Neural progenitor cell (in vitro differentiated cells): ENCODE measurements at regions not wholly inside any gene's neighbourhood (a gene's known extent, or its start where the extent isn't known, plus 50 kb on each side); places are given as distances from the start of the nearest gene placed in this dataset.

ENCODE experiments used
- DNase-seq: peaks from one replicate; pipeline ENCODE4 v3.0.0-alpha.2; 2016; ENCODE audit warnings: low spot score
- H2AFZ ChIP-seq: fragments of 200-600 bp; sonication (generic); replicated peaks from 2 replicates; pipeline ENCODE4 v1.6.1; 2016; ENCODE audit warnings: antibody characterized with exemption
- H3F3A ChIP-seq: fragments of 200-600 bp; sonication (generic); 2 replicates; pipeline ENCODE4 v1.6.1; 2016; ENCODE audit warnings: antibody characterized with exemption, low read depth
- H3K27ac ChIP-seq: fragments of 200-600 bp; sonication (generic); 2 replicates; pipeline ENCODE4 v1.5.1; 2016; ENCODE audit warnings: mild to moderate bottlenecking
- H3K27me3 ChIP-seq: fragments of 200-600 bp; sonication (generic); 2 replicates; pipeline ENCODE4 v1.6.1; 2016; ENCODE audit warnings: mild to moderate bottlenecking, moderate library complexity
- H3K36me3 ChIP-seq: fragments of 200-600 bp; sonication (generic); 2 replicates; pipeline ENCODE4 v1.5.1; 2016
- H3K4me1 ChIP-seq: fragments of 200-600 bp; sonication (generic); 2 replicates; pipeline ENCODE4 v1.6.1; 2016; ENCODE audit warnings: mixed run types
- H3K4me2 ChIP-seq: fragments of 200-600 bp; sonication (generic); 2 replicates; pipeline ENCODE4 v1.6.1; 2016
- H3K4me3 ChIP-seq: fragments of 200-600 bp; sonication (generic); 2 replicates; pipeline ENCODE4 v1.5.1; 2016
- H3K79me2 ChIP-seq: fragments of 200-600 bp; sonication (generic); 2 replicates; pipeline ENCODE4 v1.6.1; 2016; ENCODE audit warnings: low read depth
- H3K9ac ChIP-seq: fragments of 200-600 bp; sonication (generic); 2 replicates; pipeline ENCODE4 v1.6.1; 2016
- H3K9me3 ChIP-seq: fragments of 200-600 bp; sonication (generic); 2 replicates; pipeline ENCODE4 v1.5.1; 2016; ENCODE audit warnings: low read depth
- H4K20me1 ChIP-seq: fragments of 200-600 bp; sonication (generic); 2 replicates; pipeline ENCODE4 v1.6.1; 2016; ENCODE audit warnings: low read depth
- H3K27ac Mint-ChIP-seq: 3 replicates; pipeline ENCODE4 v1.8.0; 2021; ENCODE audit warnings: mixed read lengths
- H3K27me3 Mint-ChIP-seq: 2 replicates; pipeline ENCODE4 v1.8.0; 2022; ENCODE audit warnings: low read depth, mild to moderate bottlenecking, inconsistent platforms, moderate library complexity, mixed read lengths; ENCODE audit not compliant: insufficient read depth
- H3K36me3 Mint-ChIP-seq: 3 replicates; pipeline ENCODE4 v1.8.0; 2021; ENCODE audit warnings: mixed read lengths
- H3K4me1 Mint-ChIP-seq: 3 replicates; pipeline ENCODE4 v1.8.0; 2021; ENCODE audit warnings: mixed read lengths
- H3K4me3 Mint-ChIP-seq: 3 replicates; pipeline ENCODE4 v1.8.0; 2021; ENCODE audit warnings: mild to moderate bottlenecking, moderate library complexity, mixed read lengths
- H3K9me3 Mint-ChIP-seq: 3 replicates; pipeline ENCODE4 v1.8.0; 2020; ENCODE audit warnings: mixed read lengths
- EZH2 ChIP-seq: fragments of 200-600 bp; sonication (generic); IDR thresholded peaks from 2 replicates; pipeline ENCODE4 v1.6.1; 2017; ENCODE audit warnings: antibody characterized with exemption, mild to moderate bottlenecking, moderate library complexity
- EZH2phosphoT487 ChIP-seq: fragments of 200-600 bp; sonication (generic); IDR thresholded peaks from 2 replicates; pipeline ENCODE4 v1.6.1; 2017; ENCODE audit warnings: antibody characterized with exemption
- TF ChIP-seq, protein P1 (sequence below): fragments of 200-600 bp; sonication (generic); IDR thresholded peaks from 2 replicates; pipeline ENCODE4 v1.5.1; 2017; ENCODE audit warnings: antibody characterized with exemption, mild to moderate bottlenecking

DNA sequence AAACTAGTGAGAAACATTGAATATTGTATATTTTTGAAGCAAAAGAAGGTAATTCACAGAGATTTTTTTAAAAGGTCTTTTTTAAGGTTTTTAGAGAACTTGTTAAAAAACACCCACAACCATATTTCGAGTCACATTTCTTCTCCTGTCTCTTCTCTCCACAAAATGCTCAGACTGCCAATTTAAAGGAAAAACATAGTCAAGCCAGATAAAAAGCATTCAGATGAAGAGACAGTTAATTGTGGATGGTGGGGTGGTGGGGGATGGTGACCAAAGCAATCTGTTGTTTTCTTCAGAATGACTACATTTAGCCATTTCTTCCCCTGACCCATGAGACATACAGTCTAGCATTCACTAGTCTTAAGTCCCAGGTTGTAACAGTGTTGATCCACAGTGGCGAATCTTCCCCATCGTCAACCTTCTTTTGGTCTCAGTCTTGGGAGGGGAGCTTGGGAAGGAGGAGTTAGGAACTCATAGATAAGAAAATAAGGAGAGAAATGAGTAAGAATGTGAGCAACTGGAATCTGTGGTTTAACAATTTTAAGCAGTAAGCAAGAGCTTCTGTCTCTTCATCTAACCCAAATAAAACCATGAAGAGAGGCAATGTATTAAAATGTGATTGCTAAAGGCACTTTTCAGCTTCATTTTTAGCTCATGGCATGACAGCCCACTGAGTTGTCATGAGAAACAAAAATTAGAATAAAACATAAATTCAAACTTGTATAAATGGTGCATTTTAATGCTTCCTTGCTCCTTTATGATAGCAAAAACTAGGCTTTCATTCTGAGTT, 413.7 kb upstream of the FSHR start:
- no peaks in the 10 kb centered on the region for H3K27me3 ChIP-seq
- H2AFZ ChIP-seq: no peak overlapping the region
- TF ChIP-seq EZH2phosphoT487: no peak
- no peak for TF ChIP-seq EZH2
- TF ChIP-seq, protein P1, sequence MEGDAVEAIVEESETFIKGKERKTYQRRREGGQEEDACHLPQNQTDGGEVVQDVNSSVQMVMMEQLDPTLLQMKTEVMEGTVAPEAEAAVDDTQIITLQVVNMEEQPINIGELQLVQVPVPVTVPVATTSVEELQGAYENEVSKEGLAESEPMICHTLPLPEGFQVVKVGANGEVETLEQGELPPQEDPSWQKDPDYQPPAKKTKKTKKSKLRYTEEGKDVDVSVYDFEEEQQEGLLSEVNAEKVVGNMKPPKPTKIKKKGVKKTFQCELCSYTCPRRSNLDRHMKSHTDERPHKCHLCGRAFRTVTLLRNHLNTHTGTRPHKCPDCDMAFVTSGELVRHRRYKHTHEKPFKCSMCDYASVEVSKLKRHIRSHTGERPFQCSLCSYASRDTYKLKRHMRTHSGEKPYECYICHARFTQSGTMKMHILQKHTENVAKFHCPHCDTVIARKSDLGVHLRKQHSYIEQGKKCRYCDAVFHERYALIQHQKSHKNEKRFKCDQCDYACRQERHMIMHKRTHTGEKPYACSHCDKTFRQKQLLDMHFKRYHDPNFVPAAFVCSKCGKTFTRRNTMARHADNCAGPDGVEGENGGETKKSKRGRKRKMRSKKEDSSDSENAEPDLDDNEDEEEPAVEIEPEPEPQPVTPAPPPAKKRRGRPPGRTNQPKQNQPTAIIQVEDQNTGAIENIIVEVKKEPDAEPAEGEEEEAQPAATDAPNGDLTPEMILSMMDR: no peak
- Mint-ChIP-seq H3K27ac (no peak overlapping the region), H3K36me3 (no peaks in the 10 kb centered on the region), H3K4me3 (no peak overlapping the region), H3K27me3 (no peaks in the 10 kb centered on the region), H3K4me1 (peaks cover 8% of the 10 kb centered on the region), H3K9me3 (no peaks in the 10 kb centered on the region)
- H3K4me1 ChIP-seq: peaks cover 10% of the 10 kb centered on the region
- H3K4me2 ChIP-seq: no peak overlapping the region
- no peak for DNase-seq
- H3K79me2 ChIP-seq: no peaks in the 10 kb centered on the region
- no peak overlapping the region for H3K4me3 ChIP-seq
- no peaks in the 10 kb centered on the region for H3K9me3 ChIP-seq
- H3K27ac ChIP-seq: no peak overlapping the region
- H3K36me3 ChIP-seq: no peaks in the 10 kb centered on the region
- no peaks in the 10 kb centered on the region for H3F3A ChIP-seq
- H4K20me1 ChIP-seq: no peaks in the 10 kb centered on the region
- H3K9ac ChIP-seq: no peak overlapping the region

DNA sequence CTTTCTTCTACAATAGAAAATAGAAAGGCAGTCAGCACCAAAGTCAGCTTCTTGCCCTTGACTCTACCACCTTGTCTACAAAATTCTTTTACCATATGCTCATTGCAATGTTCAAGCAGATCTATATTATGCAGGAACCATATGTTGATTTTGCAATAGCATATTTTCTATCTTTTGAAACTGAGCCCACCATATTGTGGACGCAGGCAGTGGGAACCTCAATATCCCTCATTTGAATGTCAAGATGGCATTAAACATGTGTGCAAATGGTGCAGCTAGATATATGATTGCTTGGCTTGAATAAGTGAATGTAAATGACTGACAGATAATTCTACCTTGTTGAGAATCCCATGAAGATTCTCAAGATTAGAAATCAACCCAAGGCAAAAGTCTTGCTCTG, 412.7 kb upstream of the FSHR start:
- Histone ChIP-seq H3K27me3 (no peaks in the 10 kb centered on the region), H3K4me3 (no peak overlapping the region), H3F3A (no peaks in the 10 kb centered on the region), H3K9ac (no peak overlapping the region), H3K79me2 (no peaks in the 10 kb centered on the region), H3K4me1 (peaks cover 18% of the 10 kb centered on the region), H3K9me3 (no peaks in the 10 kb centered on the region), H3K4me2 (no peak overlapping the region), H3K36me3 (no peaks in the 10 kb centered on the region), H4K20me1 (no peaks in the 10 kb centered on the region), H2AFZ (no peak overlapping the region), H3K27ac (no peak overlapping the region)
- TF ChIP-seq, protein P1: no peak
- TF ChIP-seq EZH2: no peak
- no peak for TF ChIP-seq EZH2phosphoT487
- peaks cover 8% of the 10 kb centered on the region for H3K4me1 Mint-ChIP-seq
- no peaks in the 10 kb centered on the region for H3K36me3 Mint-ChIP-seq
- no peak for DNase-seq
- no peaks in the 10 kb centered on the region for H3K27me3 Mint-ChIP-seq
- no peaks in the 10 kb centered on the region for H3K9me3 Mint-ChIP-seq
- H3K27ac Mint-ChIP-seq: no peak overlapping the region
- H3K4me3 Mint-ChIP-seq: no peak overlapping the region

DNA sequence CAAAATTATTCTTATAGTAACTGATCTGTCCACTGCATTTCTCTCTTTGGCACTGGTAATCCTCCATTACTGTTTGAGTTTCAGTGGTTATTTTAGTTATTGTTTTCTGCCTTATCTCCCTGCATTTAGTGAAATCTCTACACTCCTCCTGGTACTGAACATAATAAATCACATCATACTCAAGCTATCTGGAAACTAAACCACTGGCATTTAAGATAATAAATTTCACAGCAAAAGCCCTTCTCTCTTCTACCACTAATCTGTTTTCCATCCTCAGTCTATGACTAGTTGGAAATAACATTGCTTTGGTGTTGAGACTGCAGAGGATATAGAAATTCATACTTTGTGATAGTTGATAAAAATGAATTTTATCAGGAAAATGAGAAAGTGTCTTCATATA, 399.3 kb upstream of the FSHR start:
- no peak overlapping the region for H3K27ac Mint-ChIP-seq
- H3K27me3 Mint-ChIP-seq: no peaks in the 10 kb centered on the region
- H2AFZ ChIP-seq: no peak overlapping the region
- no peak overlapping the region for H3K4me3 ChIP-seq
- no peaks in the 10 kb centered on the region for H3K4me1 ChIP-seq
- H3K9me3 Mint-ChIP-seq: no peaks in the 10 kb centered on the region
- no peaks in the 10 kb centered on the region for H3K36me3 ChIP-seq
- H3K9me3 ChIP-seq: no peaks in the 10 kb centered on the region
- H3K4me3 Mint-ChIP-seq: no peak overlapping the region
- no peaks in the 10 kb centered on the region for H3K36me3 Mint-ChIP-seq
- H3K9ac ChIP-seq: no peak overlapping the region
- no peaks in the 10 kb centered on the region for H3K4me1 Mint-ChIP-seq
- no peaks in the 10 kb centered on the region for H4K20me1 ChIP-seq
- H3K27ac ChIP-seq: no peak overlapping the region
- DNase-seq: no peak
- H3K79me2 ChIP-seq: no peaks in the 10 kb centered on the region
- H3K27me3 ChIP-seq: no peaks in the 10 kb centered on the region
- no peaks in the 10 kb centered on the region for H3F3A ChIP-seq
- H3K4me2 ChIP-seq: no peak overlapping the region
- TF ChIP-seq EZH2phosphoT487 (no peak), EZH2 (no peak)
- TF ChIP-seq, protein P1: no peak
